ENCODE measurements at regions not wholly inside any gene's neighbourhood (a gene's known extent, or its start where the extent isn't known, plus 50 kb on each side); places are given as distances from the start of the nearest gene placed in this dataset.

DNA sequence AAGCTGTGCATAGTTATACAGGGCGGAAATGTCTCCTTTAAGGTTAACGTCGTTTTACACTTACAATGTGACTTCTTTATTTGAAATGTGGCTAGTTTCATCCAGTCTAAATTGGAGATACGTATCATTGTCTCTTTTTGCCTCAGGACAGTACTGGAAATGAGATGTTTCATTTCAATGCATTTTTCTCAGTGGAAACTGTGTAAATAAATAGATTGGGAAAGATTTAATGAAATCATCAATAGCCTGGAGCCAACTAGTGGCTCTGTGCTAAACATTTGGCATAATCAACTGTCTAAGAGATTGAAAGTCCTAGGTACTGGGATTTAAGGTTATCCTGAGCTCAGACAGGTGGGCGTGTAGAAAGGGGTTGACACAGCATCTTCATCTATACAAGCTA, 691.5 kb upstream of the CCDC54 start:
- Histone ChIP-seq H3K27ac (no peak overlapping the region), H3K36me3 (no peaks in the 10 kb centered on the region), H3K9me3 (no peaks in the 10 kb centered on the region), H3K27me3 (no peaks in the 10 kb centered on the region), H3K9ac (ENCODE audit: low read depth in 2 of 2, low read length in 2 of 2) (no peak overlapping the region), H3K4me1 (no peaks in the 10 kb centered on the region), H3K4me3 (no peak overlapping the region)
- intact Hi-C loops (cut with DNase I): no loop called here
- TF ChIP-seq, protein P1, sequence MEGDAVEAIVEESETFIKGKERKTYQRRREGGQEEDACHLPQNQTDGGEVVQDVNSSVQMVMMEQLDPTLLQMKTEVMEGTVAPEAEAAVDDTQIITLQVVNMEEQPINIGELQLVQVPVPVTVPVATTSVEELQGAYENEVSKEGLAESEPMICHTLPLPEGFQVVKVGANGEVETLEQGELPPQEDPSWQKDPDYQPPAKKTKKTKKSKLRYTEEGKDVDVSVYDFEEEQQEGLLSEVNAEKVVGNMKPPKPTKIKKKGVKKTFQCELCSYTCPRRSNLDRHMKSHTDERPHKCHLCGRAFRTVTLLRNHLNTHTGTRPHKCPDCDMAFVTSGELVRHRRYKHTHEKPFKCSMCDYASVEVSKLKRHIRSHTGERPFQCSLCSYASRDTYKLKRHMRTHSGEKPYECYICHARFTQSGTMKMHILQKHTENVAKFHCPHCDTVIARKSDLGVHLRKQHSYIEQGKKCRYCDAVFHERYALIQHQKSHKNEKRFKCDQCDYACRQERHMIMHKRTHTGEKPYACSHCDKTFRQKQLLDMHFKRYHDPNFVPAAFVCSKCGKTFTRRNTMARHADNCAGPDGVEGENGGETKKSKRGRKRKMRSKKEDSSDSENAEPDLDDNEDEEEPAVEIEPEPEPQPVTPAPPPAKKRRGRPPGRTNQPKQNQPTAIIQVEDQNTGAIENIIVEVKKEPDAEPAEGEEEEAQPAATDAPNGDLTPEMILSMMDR (IDR thresholded peaks at IDR 0.05): no peak
- DNase-seq: no peak

DNA sequence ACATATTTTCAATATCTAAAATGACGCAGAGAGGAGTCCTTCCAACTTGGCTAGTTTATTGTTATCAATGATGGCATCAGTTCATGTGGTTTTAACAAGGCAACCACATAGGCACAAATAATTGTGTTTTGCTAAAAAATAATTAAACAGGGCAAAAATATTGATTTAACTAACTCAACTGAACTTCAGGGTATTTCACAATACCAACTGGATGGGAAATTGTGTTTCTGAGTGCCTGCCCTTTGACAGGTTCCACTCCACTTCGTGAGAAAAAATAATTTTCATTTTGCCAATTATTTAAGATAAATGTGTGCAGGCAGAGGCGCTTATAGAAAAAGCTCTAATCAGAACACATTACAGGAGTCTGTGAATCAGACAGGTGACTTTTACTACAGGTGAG, 689.3 kb upstream of the CCDC54 start:
- Histone ChIP-seq H3K4me1 (no peaks in the 10 kb centered on the region), H3K36me3 (no peaks in the 10 kb centered on the region), H3K27me3 (no peaks in the 10 kb centered on the region), H3K9me3 (no peaks in the 10 kb centered on the region), H3K4me3 (no peak overlapping the region), H3K27ac (no peak overlapping the region), H3K9ac (ENCODE audit: low read depth in 2 of 2, low read length in 2 of 2) (no peak overlapping the region)
- DNase-seq: no peak
- TF ChIP-seq, protein P1 (IDR thresholded peaks at IDR 0.05): no peak
- intact Hi-C loops (cut with DNase I): no loop called here

DNA sequence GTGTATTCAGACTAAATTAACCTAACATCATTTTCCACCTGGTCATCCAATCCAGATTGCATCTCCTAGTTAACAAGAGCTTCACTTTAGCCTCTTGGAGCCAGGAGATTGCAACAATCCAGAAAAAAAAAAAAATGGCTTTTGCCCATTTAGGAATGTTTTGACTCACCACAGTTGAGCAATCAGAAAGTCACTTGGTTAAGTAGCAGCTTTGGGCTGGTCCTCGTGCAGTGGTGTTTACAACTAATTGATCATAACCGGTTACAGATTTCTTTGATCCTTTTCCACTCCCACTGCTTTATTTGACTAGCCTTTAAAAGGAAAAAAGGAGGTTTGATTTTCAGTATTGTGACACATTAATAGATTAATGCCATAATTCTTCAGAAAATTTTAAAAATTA, 688.8 kb upstream of the CCDC54 start:
- no peak overlapping the region for H3K9ac ChIP-seq (ENCODE audit: low read depth in 2 of 2, low read length in 2 of 2)
- no peaks in the 10 kb centered on the region for H3K9me3 ChIP-seq
- H3K4me3 ChIP-seq: no peak overlapping the region
- H3K27me3 ChIP-seq: no peaks in the 10 kb centered on the region
- no peaks in the 10 kb centered on the region for H3K36me3 ChIP-seq
- no peaks in the 10 kb centered on the region for H3K4me1 ChIP-seq
- TF ChIP-seq, protein P1 (IDR thresholded peaks at IDR 0.05): no peak
- no peak overlapping the region for H3K27ac ChIP-seq
- intact Hi-C loops (cut with DNase I): no loop called here
- DNase-seq: no peak

DNA sequence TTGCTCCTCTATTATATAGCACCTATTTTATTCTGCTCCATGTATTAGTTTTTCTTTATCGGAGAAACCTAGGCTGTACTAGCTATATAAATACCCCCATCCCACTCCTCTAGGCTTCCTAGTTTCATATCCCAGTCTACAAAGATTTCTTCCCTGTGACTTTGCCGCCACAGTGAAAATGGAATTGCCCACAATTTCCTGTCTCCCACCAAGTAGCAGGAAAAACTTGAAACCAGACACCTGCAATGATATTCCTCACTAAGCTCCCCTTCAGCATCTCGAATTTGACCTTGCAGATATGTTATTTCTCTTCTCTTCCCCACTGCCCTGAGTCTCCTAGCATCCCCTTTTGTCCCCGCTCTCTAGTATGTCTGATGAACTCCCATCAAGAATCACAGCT, 685.8 kb upstream of the CCDC54 start:
- no peak overlapping the region for H3K9ac ChIP-seq (ENCODE audit: low read depth in 2 of 2, low read length in 2 of 2)
- intact Hi-C loops (cut with DNase I): no loop called here

DNA sequence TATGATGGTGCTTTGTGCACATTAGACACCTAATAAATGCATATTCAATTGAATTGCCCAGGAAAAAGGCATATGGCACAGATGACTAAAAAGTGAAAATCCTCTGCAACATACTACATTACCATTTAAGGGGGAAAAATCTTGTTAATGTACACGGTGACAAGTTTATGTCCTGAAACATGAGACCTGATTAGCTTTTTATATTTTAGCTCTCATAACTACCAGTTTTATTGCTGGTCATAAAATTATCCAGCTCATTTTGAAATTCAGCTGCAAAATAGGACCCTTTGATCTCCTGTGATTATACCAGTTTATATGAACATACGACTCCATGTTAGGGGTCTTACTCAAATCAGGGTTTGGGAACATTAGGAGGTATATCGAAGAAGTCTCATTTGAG, 684.6 kb upstream of the CCDC54 start:
- TF ChIP-seq, protein P1 (IDR thresholded peaks at IDR 0.05): no peak
- intact Hi-C loops (cut with DNase I): no loop called here
- no peak for DNase-seq
- no peaks in the 10 kb centered on the region for H3K27me3 ChIP-seq
- no peak overlapping the region for H3K9ac ChIP-seq (ENCODE audit: low read depth in 2 of 2, low read length in 2 of 2)
- no peak overlapping the region for H3K4me3 ChIP-seq
- no peaks in the 10 kb centered on the region for H3K4me1 ChIP-seq
- H3K27ac ChIP-seq: no peak overlapping the region
- no peaks in the 10 kb centered on the region for H3K36me3 ChIP-seq
- H3K9me3 ChIP-seq: no peaks in the 10 kb centered on the region

More for the DNA sequence above, 685.8 kb upstream of the CCDC54 start:
- no peaks in the 10 kb centered on the region for H3K9me3 ChIP-seq
- no peak overlapping the region for H3K4me3 ChIP-seq
- H3K36me3 ChIP-seq: no peaks in the 10 kb centered on the region
- H3K4me1 ChIP-seq: no peaks in the 10 kb centered on the region
- TF ChIP-seq, protein P1 (IDR thresholded peaks at IDR 0.05): no peak
- no peak for DNase-seq
- no peak overlapping the region for H3K27ac ChIP-seq
- H3K27me3 ChIP-seq: no peaks in the 10 kb centered on the region

DNA sequence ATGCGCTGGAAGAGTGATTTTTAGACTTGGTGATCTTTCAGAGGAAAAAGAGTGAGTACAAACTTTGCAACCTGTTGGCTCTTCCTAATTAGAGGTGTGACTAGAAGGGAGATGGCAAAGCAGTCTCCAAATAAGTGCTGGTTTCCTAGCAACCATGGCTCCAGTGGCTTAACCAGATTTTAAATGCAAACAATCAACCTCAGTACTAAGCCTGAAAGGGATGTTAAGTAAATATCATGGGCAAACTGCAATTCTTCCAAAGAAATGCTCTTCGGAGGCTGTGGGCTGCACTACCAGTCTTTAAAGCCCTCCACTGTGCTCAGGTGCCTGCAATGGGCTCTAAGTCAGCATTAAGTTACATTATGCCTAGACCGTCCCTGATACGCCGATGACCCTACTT, 678.1 kb upstream of the CCDC54 start:
- no peak for DNase-seq

More for the DNA sequence above, 678.1 kb upstream of the CCDC54 start:
- Histone ChIP-seq H3K36me3 (no peaks in the 10 kb centered on the region), H3K9ac (ENCODE audit: low read depth in 2 of 2, low read length in 2 of 2) (no peak overlapping the region), H3K4me3 (no peak overlapping the region), H3K4me1 (no peaks in the 10 kb centered on the region), H3K27ac (no peak overlapping the region), H3K27me3 (no peaks in the 10 kb centered on the region), H3K9me3 (no peaks in the 10 kb centered on the region)
- TF ChIP-seq, protein P1 (IDR thresholded peaks at IDR 0.05): no peak
- intact Hi-C loops (cut with DNase I): no loop called here

Measured in colonic mucosa (tissue), 4 donors.